22Rv1 (cell line): ENCODE measurements at regions not wholly inside any gene's neighbourhood (a gene's known extent, or its start where the extent isn't known, plus 50 kb on each side); places are given as distances from the start of the nearest gene placed in this dataset.

Source experiments
- CTCF ChIP-seq: fragments of 450-650 bp; IDR thresholded peaks from 2 replicates; pipeline ENCODE4 v1.5.1; 2017; ENCODE audit warnings: mild to moderate bottlenecking
- ZFX ChIP-seq: fragments of 450-650 bp; IDR thresholded peaks from 2 replicates; pipeline ENCODE4 v1.6.1; 2017; ENCODE audit warnings: antibody characterized with exemption, borderline replicate concordance

- TF ChIP-seq CTCF (no peak), ZFX (no peak)
Observed at GRCh38 chr13:61113140-61113658, 302.4 kb downstream of the PCDH20 start.
